Bone marrow (tissue), 2 donors: ENCODE measurements at regions not wholly inside any gene's neighbourhood (a gene's known extent, or its start where the extent isn't known, plus 50 kb on each side); places are given as distances from the start of the nearest gene placed in this dataset.

Source experiments
- DNase-seq, 2 donors: peaks; one replicate each; lab custom pipeline; 2025; lab: John Stamatoyannopoulos, UW

GRCh38 chr18:76202322-76202721 lies 292.7 kb downstream of the ZNF516 start:
- no peak for DNase-seq

GRCh38 chr18:76195601-76196000 lies 299.4 kb downstream of the ZNF516 start:
- no peak for DNase-seq

GRCh38 chr18:76188097-76188496 lies 306.9 kb downstream of the ZNF516 start:
- no peak for DNase-seq

DNA sequence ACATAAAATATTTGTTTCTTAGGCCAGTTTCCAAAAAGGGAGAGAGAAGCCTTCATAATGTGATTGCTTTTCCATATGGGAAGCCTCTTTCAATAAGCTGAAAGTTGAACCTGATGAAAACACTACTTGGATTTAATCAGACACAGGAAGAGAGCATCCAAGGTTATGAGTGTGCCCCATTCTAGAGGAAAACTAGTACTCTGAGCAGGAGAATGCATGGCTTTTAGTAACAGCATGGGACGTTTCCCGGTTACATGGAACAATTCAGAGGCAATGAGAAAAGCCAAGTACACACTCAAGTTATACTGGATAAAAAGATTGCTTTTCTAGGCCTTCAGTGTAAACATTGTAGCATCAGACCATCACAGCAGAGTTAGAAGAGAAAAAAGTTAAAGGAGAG lies 315.8 kb downstream of the ZNF516 start:
- no peak for DNase-seq

- DNase-seq = no peak
These were observed 317.9 kb downstream of the ZNF516 start for GRCh38 chr18:76177160-76177559.

- DNase-seq = no peak
These were observed 320.6 kb downstream of the ZNF516 start for GRCh38 chr18:76174451-76174850.

DNA sequence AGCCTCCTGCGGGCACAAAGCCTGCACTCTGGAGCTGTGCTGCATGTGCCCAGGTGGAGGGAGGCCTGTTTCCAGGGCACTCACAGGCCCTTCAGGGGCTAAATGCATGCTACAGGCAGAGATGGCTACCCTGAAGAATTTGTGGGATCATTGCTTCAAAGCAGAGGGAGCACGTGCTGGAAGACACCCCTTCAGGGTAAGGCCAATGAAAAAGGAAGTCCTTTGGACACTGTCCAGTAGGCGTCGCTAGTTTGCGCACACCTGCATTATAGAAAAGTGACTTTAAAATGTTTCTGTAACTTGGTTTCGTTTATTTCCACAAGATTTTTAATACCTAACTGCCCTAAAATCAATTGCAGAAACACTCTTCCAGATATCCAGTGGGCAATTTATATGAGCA lies 325.3 kb downstream of the ZNF516 start:
- DNase-seq = no peak

- no peak for DNase-seq
These were observed 327.0 kb downstream of the ZNF516 start for GRCh38 chr18:76167845-76168621.

- DNase-seq = no peak
These were observed 327.6 kb downstream of the ZNF516 start for GRCh38 chr18:76167410-76167809.

DNA sequence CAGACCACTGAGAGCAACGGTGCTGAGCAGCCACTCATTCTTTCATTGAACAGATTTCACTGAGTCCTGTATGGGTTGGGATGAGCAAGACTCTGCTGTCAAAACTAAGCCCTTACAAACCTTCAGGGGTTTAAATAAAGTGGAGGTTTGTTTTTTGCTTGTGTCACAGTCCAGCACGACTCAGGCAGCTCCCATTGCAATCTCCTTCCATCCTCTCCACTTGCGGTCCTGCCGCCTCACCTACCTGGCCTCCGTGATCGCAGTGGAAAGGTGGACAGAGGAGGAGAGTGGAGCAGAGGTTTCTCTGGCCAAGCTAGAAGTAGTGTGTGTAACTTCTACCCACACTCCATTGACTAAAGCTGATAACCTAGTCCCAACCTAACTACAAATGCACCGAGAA lies 332.2 kb downstream of the ZNF516 start:
- DNase-seq = no peak

GRCh38 chr18:76161983-76162382 lies 333.1 kb downstream of the ZNF516 start:
- no peak for DNase-seq

GRCh38 chr18:76153691-76154090 lies 341.4 kb downstream of the ZNF516 start:
- no peak for DNase-seq

- no peak for DNase-seq
These were observed 345.3 kb downstream of the ZNF516 start for GRCh38 chr18:76149734-76150133.

- no peak for DNase-seq
These were observed 345.8 kb downstream of the ZNF516 start for GRCh38 chr18:76149284-76149683.

- DNase-seq = no peak
These were observed 349.3 kb downstream of the ZNF516 start for GRCh38 chr18:76145521-76146376.

- DNase-seq = no peak
These were observed 350.2 kb downstream of the ZNF516 start for GRCh38 chr18:76144844-76145243.

DNA sequence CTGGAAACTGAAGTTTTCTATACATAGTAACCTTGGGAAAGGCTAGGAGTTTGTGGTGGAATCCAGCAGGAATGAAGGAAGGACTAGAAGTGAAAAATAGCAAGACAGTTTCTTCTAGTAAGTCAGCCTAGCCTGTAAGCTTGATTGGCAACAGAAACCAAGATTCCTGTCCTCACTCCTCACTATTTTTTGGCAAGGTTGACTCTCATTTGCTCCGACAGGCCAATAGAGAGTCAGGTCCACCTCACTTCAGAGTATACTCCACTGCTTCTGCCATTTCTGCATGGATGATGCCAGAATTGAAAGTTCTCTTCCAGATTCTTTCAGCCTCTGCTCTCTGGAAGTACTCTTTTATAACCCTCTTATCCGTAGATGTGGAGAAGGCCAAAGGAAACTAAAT lies 352.4 kb downstream of the ZNF516 start:
- DNase-seq = no peak

GRCh38 chr18:76139844-76140243 lies 355.2 kb downstream of the ZNF516 start:
- DNase-seq = no peak

GRCh38 chr18:76137216-76137615 lies 357.8 kb downstream of the ZNF516 start:
- no peak for DNase-seq

DNA sequence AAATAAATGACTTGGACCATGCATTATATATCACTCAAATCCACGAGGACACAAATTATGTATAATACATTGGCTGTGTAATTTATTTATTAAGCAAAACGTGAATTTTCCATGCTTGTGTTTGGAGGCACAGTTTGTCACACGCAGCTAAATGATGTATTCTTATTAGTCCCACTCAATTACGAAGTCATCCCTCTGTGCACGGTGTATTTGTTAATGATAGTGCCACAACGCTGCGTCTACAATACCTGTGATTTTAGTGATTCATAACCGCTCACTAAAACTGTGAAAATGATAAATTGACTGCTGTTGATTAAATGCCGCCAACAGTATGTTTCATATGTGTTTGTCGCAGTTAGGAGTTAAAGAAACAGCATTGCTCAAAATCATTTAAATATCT lies 358.3 kb downstream of the ZNF516 start:
- no peak for DNase-seq

- no peak for DNase-seq
These were observed 360.4 kb downstream of the ZNF516 start for GRCh38 chr18:76134628-76135027.

- no peak for DNase-seq
These were observed 361.2 kb downstream of the ZNF516 start for GRCh38 chr18:76133873-76134272.

DNA sequence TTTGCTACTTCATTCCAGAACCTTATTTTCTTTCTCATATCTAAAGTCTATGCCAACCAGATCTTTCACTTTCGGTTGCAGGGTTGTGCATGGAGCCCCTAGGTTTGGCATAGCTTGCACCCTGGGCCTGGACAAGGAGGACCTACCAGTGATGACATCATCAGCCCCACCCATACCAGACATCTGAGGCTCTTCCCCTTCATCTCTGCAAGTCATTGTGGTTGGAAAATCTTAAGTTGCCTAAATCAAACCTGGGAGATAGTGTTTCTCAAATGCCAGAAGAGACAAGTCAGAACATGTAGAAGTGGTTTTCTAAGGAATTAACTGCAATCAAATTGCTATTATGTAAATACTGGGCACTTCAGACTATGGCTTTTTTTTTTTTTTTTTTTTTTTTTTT lies 363.3 kb downstream of the ZNF516 start:
- no peak for DNase-seq
